Natural killer cell (primary cell): ENCODE measurements at regions not wholly inside any gene's neighbourhood (a gene's known extent, or its start where the extent isn't known, plus 50 kb on each side); places are given as distances from the start of the nearest gene placed in this dataset.
"Not testable (repeated sequence)": the region's sequence is repeated elsewhere in the genome, so short reads cannot be mapped to it uniquely, and the experiment has no call there.

Experiments used
- ATAC-seq, 3 donors: fragments of 150-1000 bp in 2 of 3; fragments of 200-7000 bp in 1 of 3; cut with Tn5 transposase; 1 replicate in 1 of 3; 2 replicates in 2 of 3; pipeline ENCODE4 v1.10.0; 2021; ENCODE audit warnings: mild to moderate bottlenecking in 2 of 3, moderate library complexity in 2 of 3
- DNase-seq, 2 donors: peaks; one replicate each; pipeline versions ENCODE4 v3.0.0 to v3.0.0-alpha.2; 2013 to 2021; ENCODE audit warnings: mixed read lengths in 1 of 2
- H3K27ac ChIP-seq: one replicate; pipeline ENCODE4 v1.5.1; 2013; ENCODE audit warnings: mild to moderate bottlenecking, low read length
- H3K27me3 ChIP-seq: one replicate; pipeline ENCODE4 v1.6.1; 2013; ENCODE audit warnings: low read length; ENCODE audit not compliant: control insufficient read depth, insufficient read depth
- H3K36me3 ChIP-seq: one replicate; pipeline ENCODE4 v1.6.1; 2013; ENCODE audit warnings: low read length; ENCODE audit not compliant: control insufficient read depth, insufficient read depth
- H3K4me1 ChIP-seq: one replicate; pipeline ENCODE4 v1.6.1; 2013; ENCODE audit warnings: low read length; ENCODE audit not compliant: control insufficient read depth, insufficient read depth
- H3K4me3 ChIP-seq: one replicate; pipeline ENCODE4 v1.5.1; 2013; ENCODE audit warnings: low read length
- H3K9me3 ChIP-seq: one replicate; pipeline ENCODE4 v1.6.1; 2013; ENCODE audit warnings: low read length; ENCODE audit not compliant: control insufficient read depth, insufficient read depth
- H3K27ac Mint-ChIP-seq, 2 donors: one replicate each; pipeline ENCODE4 v1.8.0; 2022; ENCODE audit warnings: mild to moderate bottlenecking in 2 of 2, mixed read lengths in 2 of 2, moderate library complexity in 1 of 2
- H3K27me3 Mint-ChIP-seq, 2 donors: one replicate each; pipeline ENCODE4 v1.8.0; 2022; ENCODE audit warnings: low read depth in 2 of 2, mixed read lengths in 2 of 2
- H3K36me3 Mint-ChIP-seq: one replicate; pipeline ENCODE4 v1.8.0; 2022; ENCODE audit warnings: mixed read lengths
- H3K4me1 Mint-ChIP-seq, 2 donors: one replicate each; pipeline ENCODE4 v1.8.0; 2022; ENCODE audit warnings: mixed read lengths in 2 of 2
- H3K4me3 Mint-ChIP-seq: one replicate; pipeline ENCODE4 v1.8.0; 2022; ENCODE audit warnings: mild to moderate bottlenecking, moderate library complexity, mixed read lengths
- H3K9me3 Mint-ChIP-seq, 2 donors: one replicate each; pipeline ENCODE4 v1.8.0; 2022; ENCODE audit warnings: mixed read lengths in 2 of 2
- CTCF ChIP-seq: fragments of 200-600 bp; IDR thresholded peaks from one replicate; pipeline ENCODE4 v1.8.0; 2022; ENCODE audit warnings: antibody characterized with exemption
- WGBS: methylation state at CpG from one replicate; pipeline ENCODE4 v1.1.7; 2013; ENCODE audit warnings: missing lambda C conversion rate; ENCODE audit not compliant: insufficient coverage; 5-methylcytosine and 5-hydroxymethylcytosine counted together
- intact Hi-C: fragments of 100-400 bp; cut with micrococcal nuclease; formaldehyde crosslinking; loops from one replicate; pipeline ENCODE4 v1.14.2; 2022

GRCh38 chr5:119780145-119780544 is 150.8 kb downstream of the FAM170A start:
- H3K4me1 ChIP-seq, H3K4me3 ChIP-seq, H3K27ac Mint-ChIP-seq, H3K4me1 Mint-ChIP-seq, H3K27me3 Mint-ChIP-seq, H3K9me3 ChIP-seq, intact Hi-C loops, H3K27me3 ChIP-seq, DNase-seq, H3K27ac ChIP-seq, H3K36me3 Mint-ChIP-seq, H3K9me3 Mint-ChIP-seq, ATAC-seq, H3K36me3 ChIP-seq, H3K4me3 Mint-ChIP-seq: not testable (repeated sequence)
- WGBS: 90% methylated on average over 15 of the region's 15 CpGs

- no peaks in the 10 kb centered on the region for H3K27me3 ChIP-seq
- H3K9me3 Mint-ChIP-seq: peaks cover 2 to 9% of the 10 kb centered on the region in 2 donors
- no peak for TF ChIP-seq CTCF
- H3K36me3 Mint-ChIP-seq: no peaks in the 10 kb centered on the region
- H3K27ac ChIP-seq: no peak overlapping the region
- no peak for DNase-seq
- no peak for ATAC-seq
- intact Hi-C loops: no loop called here
- H3K4me1 ChIP-seq: no peaks in the 10 kb centered on the region
- no peaks in the 10 kb centered on the region for H3K9me3 ChIP-seq
- H3K4me1 Mint-ChIP-seq: no peaks in the 10 kb centered on the region
- no peaks in the 10 kb centered on the region for H3K36me3 ChIP-seq
- H3K27me3 Mint-ChIP-seq: no peaks in the 10 kb centered on the region
- no peak overlapping the region for H3K27ac Mint-ChIP-seq
- no peak overlapping the region for H3K4me3 Mint-ChIP-seq
- no peak overlapping the region for H3K4me3 ChIP-seq
These were observed 155.7 kb downstream of the FAM170A start for GRCh38 chr5:119785057-119785456.

- intact Hi-C loops: no loop called here
- no peaks in the 10 kb centered on the region for H3K4me1 ChIP-seq
- H3K4me3 ChIP-seq: no peak overlapping the region
- H3K27me3 ChIP-seq: no peaks in the 10 kb centered on the region
- H3K27ac Mint-ChIP-seq: no peak overlapping the region
- no peaks in the 10 kb centered on the region for H3K36me3 ChIP-seq
- DNase-seq (no peak), ATAC-seq (no peak)
- H3K9me3 ChIP-seq: no peaks in the 10 kb centered on the region
- no peak for TF ChIP-seq CTCF
- H3K36me3 Mint-ChIP-seq: no peaks in the 10 kb centered on the region
- no peak overlapping the region for H3K27ac ChIP-seq
- H3K27me3 Mint-ChIP-seq: no peaks in the 10 kb centered on the region
- peaks cover 9% of the 10 kb centered on the region in 2 donors for H3K9me3 Mint-ChIP-seq
- no peaks in the 10 kb centered on the region for H3K4me1 Mint-ChIP-seq
- WGBS: 94% methylated on average over 1 of the region's 2 CpGs
- H3K4me3 Mint-ChIP-seq: no peak overlapping the region
These were observed 160.2 kb downstream of the FAM170A start for GRCh38 chr5:119789406-119790117.

GRCh38 chr5:119792161-119792799 is 162.9 kb downstream of the FAM170A start:
- intact Hi-C loops: no loop called here
- no peak for ATAC-seq
- Histone ChIP-seq H3K9me3 (no peaks in the 10 kb centered on the region), H3K36me3 (no peaks in the 10 kb centered on the region), H3K27me3 (no peaks in the 10 kb centered on the region), H3K27ac (no peak overlapping the region), H3K4me3 (no peak overlapping the region), H3K4me1 (no peaks in the 10 kb centered on the region)
- no peaks in the 10 kb centered on the region for H3K36me3 Mint-ChIP-seq
- H3K9me3 Mint-ChIP-seq: peaks cover 6 to 9% of the 10 kb centered on the region in 2 donors
- DNase-seq: no peak
- H3K4me1 Mint-ChIP-seq: no peaks in the 10 kb centered on the region
- no peak overlapping the region for H3K27ac Mint-ChIP-seq
- WGBS: 75% methylated on average over 5 of the region's 5 CpGs
- TF ChIP-seq CTCF: no peak
- no peaks in the 10 kb centered on the region for H3K27me3 Mint-ChIP-seq
- no peak overlapping the region for H3K4me3 Mint-ChIP-seq
